Nephron progenitor cell (in vitro differentiated cells): ENCODE measurements at regions not wholly inside any gene's neighbourhood (a gene's known extent, or its start where the extent isn't known, plus 50 kb on each side); places are given as distances from the start of the nearest gene placed in this dataset.

Experiments
- DNase-seq: peaks from one replicate; pipeline ENCODE4 v3.0.0; 2021
- H3K27ac Mint-ChIP-seq: 2 replicates; pipeline ENCODE4 v1.8.0; 2021; ENCODE audit warnings: mild to moderate bottlenecking, moderate library complexity, mixed read lengths
- H3K27me3 Mint-ChIP-seq: 2 replicates; pipeline ENCODE4 v1.8.0; 2021; ENCODE audit warnings: mild to moderate bottlenecking, low read depth, mixed read lengths; ENCODE audit not compliant: poor library complexity
- H3K36me3 Mint-ChIP-seq: 2 replicates; pipeline ENCODE4 v1.8.0; 2021; ENCODE audit warnings: low read depth, mixed read lengths
- H3K4me1 Mint-ChIP-seq: 2 replicates; pipeline ENCODE4 v1.8.0; 2021; ENCODE audit warnings: mixed read lengths
- H3K4me3 Mint-ChIP-seq: 2 replicates; pipeline ENCODE4 v1.8.0; 2021; ENCODE audit warnings: mild to moderate bottlenecking, moderate library complexity, mixed read lengths
- H3K9me3 Mint-ChIP-seq: 2 replicates; pipeline ENCODE4 v1.8.0; 2021; ENCODE audit warnings: mild to moderate bottlenecking, moderate library complexity, mixed read lengths
- CTCF ChIP-seq: fragments of 200-600 bp; sonication (generic); IDR thresholded peaks from 2 replicates; pipeline ENCODE4 v1.5.0; 2021; ENCODE audit warnings: antibody characterized with exemption

DNA sequence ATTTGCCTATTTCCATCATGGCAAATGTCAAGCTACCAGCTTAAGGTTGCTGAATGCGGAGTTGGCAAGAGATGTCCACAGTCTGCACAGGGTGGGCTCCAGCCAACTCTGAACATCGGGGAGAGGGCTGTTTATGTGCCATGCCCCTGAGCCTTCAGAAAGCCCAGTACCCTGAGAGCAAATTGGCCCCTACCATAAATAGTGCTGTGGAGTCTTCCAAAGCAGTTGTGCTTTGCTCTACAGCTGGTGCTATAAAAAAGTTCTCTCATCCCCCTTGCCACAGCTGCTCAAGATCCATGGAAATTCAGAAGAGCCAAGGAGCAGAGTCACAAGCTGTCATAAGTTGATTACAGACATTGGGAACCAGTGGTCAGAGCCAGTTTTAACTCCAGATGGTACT is 85.6 kb upstream of the CLDN14 start:
- no peaks in the 10 kb centered on the region for H3K36me3 Mint-ChIP-seq
- H3K27me3 Mint-ChIP-seq: peaks cover 17% of the 10 kb centered on the region
- DNase-seq: no peak
- peaks cover 21% of the 10 kb centered on the region for H3K9me3 Mint-ChIP-seq
- no peak overlapping the region for H3K4me3 Mint-ChIP-seq
- H3K27ac Mint-ChIP-seq: no peak overlapping the region
- peaks cover 48% of the 10 kb centered on the region for H3K4me1 Mint-ChIP-seq
- no peak for TF ChIP-seq CTCF

DNA sequence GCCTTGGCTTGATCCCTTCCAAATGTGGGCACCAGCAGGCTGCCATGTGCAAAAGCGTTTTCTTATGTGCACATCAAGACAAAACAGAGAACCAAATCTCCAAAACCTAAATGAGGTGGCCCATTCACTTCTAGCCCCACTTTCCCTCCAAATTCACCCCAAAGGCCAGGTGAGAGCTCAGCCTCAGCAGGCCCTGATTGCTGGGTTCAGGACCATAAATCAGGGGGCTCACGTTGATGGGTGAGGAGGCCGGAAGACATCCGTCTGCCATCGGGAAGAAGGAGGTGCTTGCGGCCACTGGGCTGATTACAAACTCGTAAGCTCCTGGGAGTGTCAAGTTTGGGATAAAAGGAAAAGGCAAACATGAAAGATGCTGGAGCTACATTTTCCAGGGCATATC is 86.7 kb upstream of the CLDN14 start:
- Mint-ChIP-seq H3K27ac (peak overlapping the region; percentile 90), H3K4me1 (peaks cover 55% of the 10 kb centered on the region)

GRCh38 chr21:36567216-36567885 is 87.4 kb upstream of the CLDN14 start:
- peaks cover 21% of the 10 kb centered on the region for H3K9me3 Mint-ChIP-seq
- H3K4me3 Mint-ChIP-seq: no peak overlapping the region
- peak; percentile 25 for DNase-seq
- peak overlapping the region; percentile 90 for H3K27ac Mint-ChIP-seq
- no peaks in the 10 kb centered on the region for H3K36me3 Mint-ChIP-seq
- H3K4me1 Mint-ChIP-seq: peaks cover 62% of the 10 kb centered on the region
- peaks cover 12% of the 10 kb centered on the region for H3K27me3 Mint-ChIP-seq
- no peak for TF ChIP-seq CTCF

More for the DNA sequence above, 86.7 kb upstream of the CLDN14 start:
- no peak for DNase-seq
- peaks cover 21% of the 10 kb centered on the region for H3K9me3 Mint-ChIP-seq
- no peak for TF ChIP-seq CTCF
- peak overlapping the region; percentile 26 for H3K4me3 Mint-ChIP-seq
- H3K27me3 Mint-ChIP-seq: peaks cover 18% of the 10 kb centered on the region
- no peaks in the 10 kb centered on the region for H3K36me3 Mint-ChIP-seq

DNA sequence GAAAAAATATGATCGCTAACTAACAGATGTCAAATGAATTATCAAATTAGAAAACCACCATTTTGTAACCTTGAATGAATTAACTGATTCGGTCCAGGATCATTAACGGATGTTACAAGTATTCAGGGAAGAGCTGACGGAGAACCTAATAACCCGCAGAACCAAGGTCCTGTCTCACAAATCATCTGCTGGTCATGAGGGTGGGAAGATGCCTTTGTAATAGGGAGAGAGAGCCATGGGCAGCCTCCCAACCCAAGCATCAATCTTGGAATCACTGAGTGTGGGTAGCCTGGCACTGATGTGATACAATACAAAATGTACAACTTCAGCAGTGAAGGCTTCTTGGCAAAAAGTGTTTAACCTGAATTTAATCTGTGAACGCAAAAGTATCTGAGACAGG is 89.6 kb upstream of the CLDN14 start:
- Mint-ChIP-seq H3K27ac (no peak overlapping the region), H3K36me3 (no peaks in the 10 kb centered on the region), H3K9me3 (peaks cover 14% of the 10 kb centered on the region), H3K27me3 (peaks cover 16% of the 10 kb centered on the region), H3K4me1 (peaks cover 53% of the 10 kb centered on the region), H3K4me3 (no peak overlapping the region)
- DNase-seq: no peak
- TF ChIP-seq CTCF: no peak

DNA sequence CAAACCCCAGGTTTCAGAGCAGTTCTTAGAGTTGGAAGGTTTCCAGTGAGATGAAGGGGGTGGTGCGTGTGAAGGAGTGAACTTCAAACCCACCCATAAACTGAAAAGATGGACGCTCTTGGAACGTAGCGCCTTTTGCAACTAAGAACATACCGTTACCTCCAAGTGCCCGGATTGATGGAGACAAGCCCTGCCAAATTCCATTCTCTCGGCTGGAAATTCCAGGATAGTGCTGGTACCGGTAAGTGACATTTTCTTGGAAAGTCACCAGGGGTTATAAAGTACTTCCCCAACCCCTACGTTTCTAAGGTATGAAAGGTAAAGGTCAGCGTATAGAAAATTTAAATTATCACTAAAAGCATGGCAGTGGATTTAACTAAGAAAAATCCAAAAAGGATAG is 91.6 kb upstream of the CLDN14 start:
- H3K9me3 Mint-ChIP-seq: peaks cover 3% of the 10 kb centered on the region
- DNase-seq: no peak
- no peak overlapping the region for H3K4me3 Mint-ChIP-seq
- H3K27ac Mint-ChIP-seq: no peak overlapping the region
- peaks cover 50% of the 10 kb centered on the region for H3K4me1 Mint-ChIP-seq
- no peak for TF ChIP-seq CTCF
- H3K36me3 Mint-ChIP-seq: no peaks in the 10 kb centered on the region
- H3K27me3 Mint-ChIP-seq: peaks cover 19% of the 10 kb centered on the region

- H3K9me3 Mint-ChIP-seq: peaks cover 3% of the 10 kb centered on the region
- H3K4me3 Mint-ChIP-seq: peak overlapping the region; percentile 66
- DNase-seq: no peak
- no peak overlapping the region for H3K27ac Mint-ChIP-seq
- H3K36me3 Mint-ChIP-seq: no peaks in the 10 kb centered on the region
- no peak for TF ChIP-seq CTCF
- H3K4me1 Mint-ChIP-seq: peaks cover 46% of the 10 kb centered on the region
- peaks cover 22% of the 10 kb centered on the region for H3K27me3 Mint-ChIP-seq
Observed at GRCh38 chr21:36572039-36572438, 92.1 kb upstream of the CLDN14 start.
